ENCODE measurements at regions not wholly inside any gene's neighbourhood (a gene's known extent, or its start where the extent isn't known, plus 50 kb on each side); places are given as distances from the start of the nearest gene placed in this dataset.

DNA sequence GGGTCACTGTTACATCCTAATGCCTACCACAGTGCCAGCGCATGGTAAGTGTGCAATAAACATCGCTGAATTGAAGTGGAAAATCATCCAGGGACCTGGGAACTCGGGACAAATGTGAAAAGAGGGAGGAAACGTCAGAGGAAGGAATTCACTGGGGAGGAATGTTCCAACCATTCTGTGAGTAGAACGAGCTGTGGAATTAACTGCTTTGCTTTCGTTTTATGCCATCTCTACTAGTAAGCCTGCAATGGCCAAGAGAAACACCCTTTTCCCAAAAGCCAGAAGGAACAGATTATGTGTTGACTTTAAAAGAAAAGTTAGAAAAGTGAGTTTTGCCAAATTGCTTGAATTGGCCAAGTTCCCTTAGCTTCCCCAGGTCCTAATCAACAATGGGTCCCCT is 1044.9 kb downstream of the TYW1 start:
- Mint-ChIP-seq H3K36me3 (ENCODE audit: low read depth, unreplicated experiment) (no peaks in the 10 kb centered on the region), H3K27ac (ENCODE audit: unreplicated experiment) (no peak overlapping the region), H3K27me3 (ENCODE audit: unreplicated experiment) (no peaks in the 10 kb centered on the region), H3K4me1 (ENCODE audit: unreplicated experiment) (no peaks in the 10 kb centered on the region), H3K4me3 (ENCODE audit: unreplicated experiment) (no peak overlapping the region), H3K9me3 (ENCODE audit: unreplicated experiment) (peaks cover 48% of the 10 kb centered on the region)
- TF ChIP-seq, protein P1, sequence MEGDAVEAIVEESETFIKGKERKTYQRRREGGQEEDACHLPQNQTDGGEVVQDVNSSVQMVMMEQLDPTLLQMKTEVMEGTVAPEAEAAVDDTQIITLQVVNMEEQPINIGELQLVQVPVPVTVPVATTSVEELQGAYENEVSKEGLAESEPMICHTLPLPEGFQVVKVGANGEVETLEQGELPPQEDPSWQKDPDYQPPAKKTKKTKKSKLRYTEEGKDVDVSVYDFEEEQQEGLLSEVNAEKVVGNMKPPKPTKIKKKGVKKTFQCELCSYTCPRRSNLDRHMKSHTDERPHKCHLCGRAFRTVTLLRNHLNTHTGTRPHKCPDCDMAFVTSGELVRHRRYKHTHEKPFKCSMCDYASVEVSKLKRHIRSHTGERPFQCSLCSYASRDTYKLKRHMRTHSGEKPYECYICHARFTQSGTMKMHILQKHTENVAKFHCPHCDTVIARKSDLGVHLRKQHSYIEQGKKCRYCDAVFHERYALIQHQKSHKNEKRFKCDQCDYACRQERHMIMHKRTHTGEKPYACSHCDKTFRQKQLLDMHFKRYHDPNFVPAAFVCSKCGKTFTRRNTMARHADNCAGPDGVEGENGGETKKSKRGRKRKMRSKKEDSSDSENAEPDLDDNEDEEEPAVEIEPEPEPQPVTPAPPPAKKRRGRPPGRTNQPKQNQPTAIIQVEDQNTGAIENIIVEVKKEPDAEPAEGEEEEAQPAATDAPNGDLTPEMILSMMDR (IDR thresholded peaks at IDR 0.05; ENCODE audit: unreplicated experiment), result no peak
- no peak for DNase-seq (ENCODE audit: low spot score)

DNA sequence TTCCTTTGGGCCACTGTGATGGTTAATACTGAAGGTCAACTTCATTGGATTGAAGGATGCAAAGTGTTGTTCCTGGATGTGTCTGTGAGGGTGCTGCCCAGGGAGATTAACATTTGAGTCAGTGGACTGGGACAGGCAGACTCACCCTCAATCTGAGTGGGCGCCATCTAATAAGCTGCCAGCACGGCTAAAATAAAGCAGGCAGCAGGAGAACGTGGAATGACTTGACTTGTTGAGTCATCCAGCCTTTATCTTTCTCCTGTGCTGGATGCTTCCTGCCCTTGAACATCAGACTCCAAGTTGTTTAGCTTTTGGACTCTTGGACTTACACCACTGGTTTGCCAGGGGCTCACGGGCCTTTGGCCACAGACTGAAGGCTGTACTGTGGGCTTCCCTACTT is 1046.9 kb downstream of the TYW1 start:
- H3K27ac Mint-ChIP-seq (ENCODE audit: unreplicated experiment), result no peak overlapping the region
- no peak overlapping the region for H3K4me3 Mint-ChIP-seq (ENCODE audit: unreplicated experiment)
- no peaks in the 10 kb centered on the region for H3K4me1 Mint-ChIP-seq (ENCODE audit: unreplicated experiment)
- DNase-seq (ENCODE audit: low spot score), result no peak
- TF ChIP-seq, protein P1 (IDR thresholded peaks at IDR 0.05; ENCODE audit: unreplicated experiment), result no peak
- no peaks in the 10 kb centered on the region for H3K27me3 Mint-ChIP-seq (ENCODE audit: unreplicated experiment)
- no peaks in the 10 kb centered on the region for H3K36me3 Mint-ChIP-seq (ENCODE audit: low read depth, unreplicated experiment)
- peaks cover 40% of the 10 kb centered on the region for H3K9me3 Mint-ChIP-seq (ENCODE audit: unreplicated experiment)

DNA sequence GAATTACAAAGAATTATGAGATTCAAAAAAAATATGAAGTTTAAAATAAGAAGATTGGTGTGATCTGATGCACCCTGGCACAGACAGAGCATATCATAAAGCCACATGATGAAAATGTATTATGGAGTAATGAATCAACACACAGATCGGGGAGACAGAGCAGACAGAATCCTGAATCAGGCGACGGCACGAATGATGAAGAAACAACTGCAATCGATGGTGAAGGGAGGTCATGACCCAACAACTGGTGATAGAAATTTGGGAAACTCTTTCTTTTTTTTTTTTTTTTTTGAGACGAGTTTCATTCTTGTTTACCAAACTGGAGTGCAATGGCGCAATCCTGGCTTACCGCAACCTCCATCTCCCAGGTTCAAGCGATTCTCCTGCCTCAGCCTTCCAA is 1054.0 kb downstream of the TYW1 start:
- H3K36me3 Mint-ChIP-seq (ENCODE audit: low read depth, unreplicated experiment), result no peaks in the 10 kb centered on the region

DNA sequence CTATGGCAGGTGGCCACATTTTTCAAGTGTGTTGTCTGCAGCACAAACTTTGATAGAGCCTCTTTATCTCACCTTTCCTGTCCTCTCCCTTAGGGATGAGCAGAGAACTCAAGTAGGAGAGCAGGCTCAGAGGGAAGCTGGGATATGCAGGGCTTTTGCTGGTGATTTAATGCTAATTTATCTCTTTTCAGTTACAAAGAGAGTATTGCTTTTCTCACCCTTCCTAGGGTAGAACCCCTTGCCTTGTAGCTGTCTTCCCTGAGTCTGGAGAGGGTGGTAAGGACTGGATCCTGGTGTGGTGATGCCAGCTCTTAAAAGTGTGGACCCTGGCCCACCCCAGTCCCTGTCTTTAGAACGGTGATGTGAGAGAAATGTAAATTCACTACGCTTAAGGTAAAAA is 1061.4 kb downstream of the TYW1 start:
- Mint-ChIP-seq H3K4me3 (ENCODE audit: unreplicated experiment) (no peak overlapping the region), H3K9me3 (ENCODE audit: unreplicated experiment) (peaks cover 35% of the 10 kb centered on the region), H3K4me1 (ENCODE audit: unreplicated experiment) (no peaks in the 10 kb centered on the region), H3K27me3 (ENCODE audit: unreplicated experiment) (peaks cover 7% of the 10 kb centered on the region), H3K27ac (ENCODE audit: unreplicated experiment) (no peak overlapping the region), H3K36me3 (ENCODE audit: low read depth, unreplicated experiment) (peaks cover 5% of the 10 kb centered on the region)
- TF ChIP-seq, protein P1 (IDR thresholded peaks at IDR 0.05; ENCODE audit: unreplicated experiment), result no peak
- DNase-seq (ENCODE audit: low spot score), result no peak

More for the DNA sequence above, 1054.0 kb downstream of the TYW1 start:
- TF ChIP-seq, protein P1 (IDR thresholded peaks at IDR 0.05; ENCODE audit: unreplicated experiment), result no peak
- no peak for DNase-seq (ENCODE audit: low spot score)
- H3K27ac Mint-ChIP-seq (ENCODE audit: unreplicated experiment), result no peak overlapping the region
- H3K4me1 Mint-ChIP-seq (ENCODE audit: unreplicated experiment), result no peaks in the 10 kb centered on the region
- H3K4me3 Mint-ChIP-seq (ENCODE audit: unreplicated experiment), result no peak overlapping the region
- no peaks in the 10 kb centered on the region for H3K27me3 Mint-ChIP-seq (ENCODE audit: unreplicated experiment)
- H3K9me3 Mint-ChIP-seq (ENCODE audit: unreplicated experiment), result peaks cover 31% of the 10 kb centered on the region

DNA sequence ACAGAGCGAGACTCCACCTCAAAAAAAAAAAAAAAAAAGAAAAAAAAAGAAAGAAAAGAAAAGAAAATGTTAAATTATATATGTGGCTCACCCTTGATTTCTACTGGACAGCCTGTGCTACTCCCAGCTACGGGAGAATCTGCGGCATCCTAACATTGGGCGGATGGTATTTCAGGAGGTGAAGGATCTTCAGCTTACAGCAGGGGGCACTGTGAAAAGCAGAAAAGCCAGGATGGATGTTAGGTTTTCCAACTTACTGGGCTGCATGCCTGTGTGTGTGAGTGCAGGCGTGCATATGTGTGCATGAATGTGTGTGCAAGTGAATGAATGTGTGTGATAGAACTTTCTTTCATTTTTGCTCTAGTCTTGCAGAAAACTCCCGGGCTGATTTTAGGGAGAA is 1066.5 kb downstream of the TYW1 start:
- Mint-ChIP-seq H3K9me3 (ENCODE audit: unreplicated experiment) (peaks cover 45% of the 10 kb centered on the region), H3K27me3 (ENCODE audit: unreplicated experiment) (peaks cover 10% of the 10 kb centered on the region), H3K27ac (ENCODE audit: unreplicated experiment) (no peak overlapping the region), H3K36me3 (ENCODE audit: low read depth, unreplicated experiment) (peaks cover 8% of the 10 kb centered on the region), H3K4me3 (ENCODE audit: unreplicated experiment) (no peak overlapping the region), H3K4me1 (ENCODE audit: unreplicated experiment) (no peaks in the 10 kb centered on the region)
- DNase-seq (ENCODE audit: low spot score), result no peak
- TF ChIP-seq, protein P1 (IDR thresholded peaks at IDR 0.05; ENCODE audit: unreplicated experiment), result no peak
